Tongue (tissue), 1 donor: ENCODE measurements at regions not wholly inside any gene's neighbourhood (a gene's known extent, or its start where the extent isn't known, plus 50 kb on each side); places are given as distances from the start of the nearest gene placed in this dataset.
A peak's percentile ranks its signal among the peaks of the same experiment; 100 is the strongest.
"Not testable (repeated sequence)": the region's sequence is repeated elsewhere in the genome, so short reads cannot be mapped to it uniquely, and the experiment has no call there.

Experiments used
- DNase-seq: peaks from one replicate; pipeline ENCODE4 v3.0.0-alpha.2; 2015

DNA sequence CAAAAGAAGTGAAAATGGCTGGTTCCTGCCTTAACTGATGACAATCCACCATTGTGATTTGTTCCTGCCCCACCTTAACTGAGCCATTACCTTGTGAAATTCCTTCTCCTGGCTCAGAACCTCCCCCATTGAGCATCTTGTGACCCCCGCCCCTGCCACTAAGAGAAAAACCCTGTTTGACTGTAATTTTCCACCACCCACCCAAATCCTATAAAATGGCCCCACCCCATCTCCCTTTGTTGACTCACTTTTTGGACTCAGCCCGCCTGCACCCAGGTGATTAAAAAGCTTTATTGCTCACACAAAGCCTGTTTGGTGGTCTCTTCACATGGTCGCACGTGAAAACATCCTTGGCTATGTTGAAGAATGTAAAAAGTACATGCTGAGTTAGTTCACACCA, 197.6 kb upstream of the FBN2 start:
- DNase-seq = not testable (repeated sequence)

DNA sequence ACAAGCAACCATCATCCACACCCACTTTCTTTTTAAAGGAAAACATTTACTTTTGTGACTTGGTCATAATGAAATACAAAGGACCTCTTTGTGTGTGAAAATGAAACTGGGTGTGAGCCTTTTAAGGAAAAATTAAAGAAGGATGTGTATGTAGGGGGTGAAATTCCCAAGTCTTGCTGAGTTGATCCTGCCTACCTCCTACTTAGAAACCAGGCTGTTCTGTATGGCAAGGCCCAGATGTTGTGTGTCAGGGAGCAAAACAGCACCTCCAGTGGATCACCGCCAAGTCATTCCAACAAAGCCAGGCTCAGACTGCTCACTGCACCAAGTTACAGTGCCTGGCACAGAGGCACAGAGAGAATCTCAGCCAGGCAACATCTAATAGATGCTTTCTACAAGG, 198.5 kb upstream of the FBN2 start:
- DNase-seq = peak; percentile 44

DNA sequence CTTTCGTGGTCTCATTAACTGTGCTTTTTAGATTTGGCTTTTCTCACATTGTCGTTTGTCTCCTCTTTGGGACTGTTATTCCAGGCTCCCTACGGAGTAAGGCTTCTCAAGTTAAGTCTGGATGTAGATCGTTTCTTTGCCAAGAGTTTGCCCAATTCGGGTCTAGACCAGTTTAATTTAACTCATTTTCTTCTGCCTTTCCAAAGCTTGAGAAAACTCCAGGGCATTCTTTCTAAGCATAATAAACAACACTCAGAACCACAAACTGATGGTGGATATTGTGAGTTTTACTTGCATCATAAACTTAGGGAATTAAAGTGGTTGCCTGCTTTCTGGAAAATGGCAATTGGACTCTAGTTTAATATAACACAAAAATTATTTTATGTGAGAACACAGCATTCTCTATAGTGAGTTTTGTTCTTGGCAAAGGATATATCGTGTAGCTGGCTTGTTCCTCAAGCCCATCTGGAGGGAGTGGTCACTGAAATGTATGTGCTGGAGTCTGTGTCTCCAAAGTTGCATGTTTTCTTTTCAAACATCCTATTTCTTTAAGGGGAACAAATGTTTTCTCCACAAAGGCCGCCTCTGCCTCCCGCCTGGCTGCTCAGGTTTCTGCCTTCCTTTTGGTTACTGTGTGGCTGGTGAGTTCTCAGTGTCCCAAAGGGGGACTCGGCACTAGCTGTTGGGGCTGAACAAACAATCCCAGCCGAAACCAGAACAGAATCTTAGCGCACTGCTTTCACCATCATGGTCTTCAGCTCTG, 211.3 kb upstream of the FBN2 start:
- peak; percentile 70 for DNase-seq

DNA sequence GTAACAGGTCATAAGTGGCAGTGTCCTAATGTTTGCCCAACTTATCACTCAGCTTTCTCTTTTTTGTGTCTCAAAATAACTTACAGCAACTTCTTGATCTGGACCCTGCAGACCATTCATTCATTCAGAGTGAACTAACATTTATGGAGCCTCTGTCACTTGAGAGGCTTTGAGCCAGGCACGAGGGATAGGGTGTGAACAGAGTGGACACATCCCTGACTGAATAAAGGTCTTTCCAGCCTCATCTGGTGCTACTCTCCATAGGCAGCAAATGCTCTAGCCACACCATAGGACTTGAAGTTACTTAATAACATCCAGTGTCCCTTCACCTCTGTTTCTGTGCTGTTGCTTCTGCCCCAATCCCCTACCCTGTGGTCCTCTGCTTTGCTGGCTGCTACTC, 212.1 kb upstream of the FBN2 start:
- DNase-seq = no peak

DNA sequence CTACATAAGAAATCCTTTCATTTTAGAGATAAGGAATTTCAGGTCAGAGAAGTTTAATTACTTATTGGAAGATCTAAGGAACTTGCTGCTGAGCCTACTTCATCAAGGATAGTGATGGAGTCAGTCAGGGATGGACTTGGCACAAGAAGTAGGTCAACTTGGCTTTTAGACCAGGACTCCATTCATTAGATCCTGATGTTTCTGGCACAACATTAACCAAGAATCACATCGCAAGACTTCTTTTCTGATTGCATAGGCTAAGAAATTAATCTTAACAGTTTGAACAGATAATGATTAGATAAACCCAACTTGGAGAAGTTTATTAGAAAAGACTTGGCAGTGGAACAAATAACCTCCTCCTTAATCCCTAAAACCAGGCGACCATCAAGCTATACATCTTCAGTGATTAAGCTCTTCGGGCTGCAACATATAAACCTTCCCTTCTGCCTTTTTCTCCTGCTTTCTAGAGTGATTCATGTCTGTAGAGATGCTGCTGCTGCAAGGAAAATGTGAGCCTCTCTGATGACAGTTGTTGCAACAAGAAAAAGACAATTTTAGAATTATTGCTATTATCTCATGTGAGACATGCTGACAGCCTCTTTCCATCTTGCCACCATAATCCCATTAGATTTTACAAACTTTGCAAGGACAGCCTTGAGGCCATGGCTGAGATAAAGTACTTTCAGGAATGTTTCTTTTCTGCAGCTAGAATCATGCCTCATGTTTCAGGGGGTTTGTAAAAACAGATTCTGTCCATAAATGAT, 207.9 kb upstream of the SLC27A6 start:
- DNase-seq = no peak

DNA sequence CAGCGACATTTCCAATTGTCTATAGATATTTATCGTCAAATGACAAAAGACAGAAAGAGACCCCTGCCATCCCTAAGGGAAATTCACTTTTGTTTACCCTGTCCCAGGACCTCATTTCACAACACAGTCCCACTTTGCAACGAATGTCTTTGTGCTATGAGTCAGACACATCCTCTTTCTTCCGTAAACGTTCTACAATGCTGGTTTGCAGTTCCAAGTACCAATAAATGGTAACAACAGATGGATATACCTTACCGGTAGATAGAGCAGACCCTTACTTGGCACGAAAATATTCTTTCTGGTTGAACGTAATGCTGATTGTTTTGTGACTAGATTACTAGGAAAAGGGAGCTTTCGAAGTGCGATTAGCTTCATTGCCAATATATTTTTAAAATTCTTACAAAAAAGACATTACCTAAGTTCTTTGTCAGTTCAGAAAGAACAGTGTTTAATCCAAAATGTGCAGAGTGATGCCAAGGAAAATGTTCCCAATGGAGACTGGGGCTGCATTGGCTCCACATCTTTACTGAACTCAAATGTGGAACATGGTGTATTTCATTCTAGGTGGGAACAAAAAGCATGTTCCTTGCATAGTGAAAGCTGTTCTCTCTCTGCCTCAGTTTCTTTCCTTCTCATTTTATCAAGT, 202.5 kb upstream of the SLC27A6 start:
- peak; percentile 62 for DNase-seq

DNA sequence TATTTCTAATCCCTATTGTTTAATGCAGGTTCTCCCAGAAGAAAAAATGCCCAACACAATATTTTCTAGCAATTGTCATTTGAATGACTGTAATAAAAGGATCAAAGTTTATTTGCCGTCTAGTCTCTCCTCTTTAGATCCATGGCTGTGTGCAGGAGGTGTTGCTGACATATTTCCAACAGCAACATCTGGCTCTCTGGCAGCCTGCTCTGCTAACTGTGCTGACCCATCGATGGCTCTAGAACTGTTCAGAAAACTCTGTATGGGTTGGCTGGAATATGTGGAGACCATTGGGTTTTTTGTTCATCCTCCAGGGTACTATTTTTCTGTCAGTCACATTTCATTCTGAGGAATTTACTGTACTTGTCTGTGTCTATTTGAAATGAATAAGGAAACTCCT, 202.0 kb upstream of the SLC27A6 start:
- DNase-seq = peak; percentile 78

DNA sequence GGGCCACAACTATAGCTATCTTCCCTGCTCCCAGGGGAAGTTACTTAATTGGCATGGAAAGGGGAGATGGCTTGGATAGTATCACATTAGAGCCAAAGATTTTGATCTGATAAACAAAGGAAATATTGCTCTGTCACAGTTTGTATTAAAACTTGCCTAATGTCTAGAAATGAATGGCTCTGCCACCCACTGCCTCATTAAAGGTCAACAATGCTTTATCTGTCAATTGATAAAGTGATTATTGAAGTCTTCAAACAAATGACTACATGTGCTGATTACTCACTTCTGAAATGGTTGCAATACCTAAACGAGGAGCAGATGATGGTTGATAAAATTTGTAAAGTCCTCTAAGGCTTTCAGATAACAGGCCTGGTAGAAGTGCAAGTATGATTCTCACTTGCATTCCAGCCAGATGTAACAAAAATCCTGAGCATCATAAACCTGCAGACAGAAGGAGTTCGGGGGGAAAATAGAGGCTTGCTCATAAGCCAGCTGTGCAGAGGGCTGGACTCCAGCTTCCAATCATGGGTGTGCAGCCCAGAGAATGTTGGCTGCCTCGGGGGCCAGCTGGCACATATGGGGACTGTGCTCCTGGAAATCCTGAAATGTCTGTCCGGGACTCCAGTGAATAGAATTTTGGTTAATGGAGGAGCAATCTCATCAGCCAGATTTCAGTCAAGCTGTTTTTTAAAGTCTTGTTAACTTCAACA, 200.5 kb upstream of the SLC27A6 start:
- peak; percentile 85 for DNase-seq

DNA sequence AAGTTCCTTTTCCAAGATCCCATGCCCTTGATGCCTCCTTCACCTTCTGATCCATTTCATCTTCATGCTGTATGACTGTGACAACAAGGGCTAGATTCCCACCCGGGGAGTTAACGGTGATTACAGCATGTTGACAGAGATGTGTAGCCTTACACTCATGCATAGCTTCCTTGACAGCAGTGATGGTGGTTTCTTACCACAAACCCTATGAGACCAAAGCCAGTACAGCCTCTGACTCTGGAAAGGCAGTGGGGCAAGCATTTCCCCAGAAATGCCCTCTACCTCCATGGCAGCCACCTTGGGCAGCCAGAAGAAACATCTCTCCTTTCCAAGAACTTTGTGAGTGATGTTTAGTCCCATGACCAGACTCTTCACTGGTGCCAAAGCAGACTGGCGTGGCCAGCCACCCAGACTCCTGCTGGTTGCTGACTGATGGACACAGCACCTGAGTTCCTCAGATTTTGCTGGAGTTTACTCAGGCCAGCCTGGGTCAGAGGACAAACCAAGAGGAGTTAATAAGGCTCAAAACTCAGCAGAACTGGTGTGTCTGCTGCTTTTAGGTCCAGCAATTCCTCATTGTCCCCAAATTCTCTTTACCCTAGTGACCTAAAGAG, 199.7 kb upstream of the SLC27A6 start:
- DNase-seq = no peak

DNA sequence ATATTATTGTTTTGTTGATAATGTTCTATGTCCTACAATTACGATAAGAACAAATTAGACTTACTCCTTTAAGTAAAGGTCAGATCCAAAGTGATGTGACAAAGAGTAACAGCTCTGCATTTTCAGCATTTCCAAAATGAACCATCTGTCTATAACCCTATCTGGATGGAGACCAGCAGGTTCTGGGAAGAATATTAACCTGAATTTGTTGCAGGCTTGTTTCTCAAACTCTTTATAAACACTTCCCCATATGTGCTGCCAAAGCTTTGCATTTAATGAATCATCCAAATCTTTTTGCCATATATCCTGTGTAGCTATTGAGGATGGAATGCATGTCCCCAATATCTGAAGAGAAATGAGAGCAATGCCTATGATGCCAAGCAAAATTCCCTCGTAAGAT, 198.9 kb upstream of the SLC27A6 start:
- peak; percentile 50 for DNase-seq

DNA sequence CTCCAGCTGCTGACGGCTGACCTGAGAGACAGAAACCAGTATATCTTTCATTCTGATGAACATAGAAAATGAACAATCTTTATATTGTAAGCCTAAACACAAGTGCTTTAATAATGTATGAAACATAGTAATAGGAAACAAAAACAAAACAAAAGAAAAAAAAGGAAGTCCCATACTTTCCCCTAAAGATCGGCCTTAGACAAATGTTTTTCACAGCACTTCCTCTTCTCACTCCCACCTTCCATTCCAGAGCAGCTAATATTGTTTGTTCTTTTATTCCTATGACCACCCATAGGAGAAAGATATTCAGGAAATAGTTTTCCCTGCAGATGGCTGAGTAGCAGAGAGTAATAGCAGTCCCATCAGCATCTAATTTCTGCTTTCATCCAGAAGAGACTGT, 194.4 kb upstream of the SLC27A6 start:
- DNase-seq = no peak

DNA sequence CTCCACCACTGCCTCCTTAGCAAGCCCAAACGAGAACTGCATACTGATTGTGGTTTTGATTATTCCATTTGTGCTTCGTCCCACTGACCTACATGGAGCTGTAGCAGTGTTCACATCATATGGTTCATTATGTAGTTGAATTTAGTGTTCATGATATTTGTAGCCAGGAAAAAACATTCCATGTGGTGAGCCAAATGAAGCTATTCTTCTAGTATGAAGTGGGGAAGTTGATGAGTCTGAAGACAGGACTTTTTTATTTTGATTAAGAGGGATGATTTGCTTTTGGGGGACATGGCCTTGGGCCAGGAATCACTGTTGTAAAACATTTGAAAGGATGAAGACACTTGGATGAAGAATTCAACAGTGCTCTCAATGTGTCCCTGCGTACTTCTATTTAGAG, 192.9 kb upstream of the SLC27A6 start:
- peak; percentile 63 for DNase-seq

DNA sequence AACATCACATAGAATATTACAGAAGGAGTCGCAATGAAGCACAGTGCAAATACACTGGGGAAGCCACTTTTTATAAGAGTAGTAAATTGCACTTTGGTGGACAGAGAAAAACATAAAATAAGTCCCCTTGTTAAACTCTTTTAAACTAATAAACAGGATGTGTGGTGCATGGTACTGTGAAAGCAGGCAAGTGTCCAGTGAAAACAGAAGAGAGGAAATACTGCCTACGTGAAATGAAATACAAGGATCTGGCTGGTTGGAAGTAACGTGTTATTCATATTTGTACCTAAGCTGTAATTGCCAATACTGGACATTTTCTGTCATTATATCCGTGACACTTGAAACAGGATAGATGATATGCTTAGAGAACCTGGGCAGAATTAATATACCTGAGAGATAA, 191.9 kb upstream of the SLC27A6 start:
- DNase-seq = no peak

DNA sequence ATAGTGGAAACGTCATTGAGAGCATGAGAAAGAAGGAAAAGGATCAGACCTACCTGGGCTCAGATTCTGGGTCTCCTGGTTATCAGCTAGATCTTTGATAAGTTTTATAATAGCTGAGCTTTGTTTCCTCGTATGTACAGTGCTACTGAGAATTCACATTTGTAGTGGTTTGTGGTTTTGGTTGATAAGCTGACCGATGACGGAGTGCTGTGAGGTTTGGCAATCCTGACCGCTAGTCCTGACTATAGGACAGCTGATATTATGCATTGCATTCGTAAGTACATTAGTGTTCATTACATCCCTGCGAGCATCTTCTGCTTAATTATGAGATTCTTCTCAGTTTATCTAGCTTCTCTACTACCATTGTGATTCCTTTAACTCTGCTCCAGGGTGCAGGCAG, 190.7 kb upstream of the SLC27A6 start:
- DNase-seq = no peak

DNA sequence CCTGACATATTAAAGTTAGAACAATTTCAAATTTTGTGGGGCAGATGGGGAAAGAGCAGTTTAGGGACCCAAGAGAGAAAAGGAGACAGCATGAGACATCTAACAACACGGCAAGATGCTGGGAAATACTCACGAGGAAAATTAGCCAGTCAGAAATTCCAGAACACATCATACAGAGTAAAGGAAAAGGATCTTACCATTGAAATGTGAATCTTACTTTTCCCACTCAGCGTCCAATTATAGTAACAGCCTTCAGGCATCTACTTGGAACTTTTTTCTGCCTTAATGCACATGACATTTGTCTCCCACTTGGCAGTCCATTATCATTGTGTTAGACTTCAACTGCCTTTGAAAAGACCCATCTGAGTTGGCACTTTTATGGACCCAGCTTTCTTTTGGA, 189.7 kb upstream of the SLC27A6 start:
- DNase-seq = no peak

DNA sequence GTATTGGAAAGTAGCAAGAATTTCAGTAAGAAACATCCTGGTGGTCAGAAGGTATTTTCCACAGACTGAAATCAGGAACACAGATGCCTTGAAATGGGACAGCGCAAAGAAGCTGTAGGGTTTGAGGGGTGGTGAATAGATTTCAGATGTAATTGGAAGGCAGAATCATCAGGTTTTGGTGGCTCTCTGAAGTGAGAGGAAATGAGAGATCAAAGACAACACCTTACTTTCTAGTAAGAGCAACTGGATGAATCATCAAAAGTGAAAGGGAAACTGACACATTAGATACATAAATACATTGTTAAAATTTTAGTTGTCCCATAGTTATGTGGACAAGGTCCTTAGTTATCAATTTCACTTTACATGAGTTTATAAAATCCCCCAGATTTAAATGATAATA, 188.2 kb upstream of the SLC27A6 start:
- DNase-seq = no peak

DNA sequence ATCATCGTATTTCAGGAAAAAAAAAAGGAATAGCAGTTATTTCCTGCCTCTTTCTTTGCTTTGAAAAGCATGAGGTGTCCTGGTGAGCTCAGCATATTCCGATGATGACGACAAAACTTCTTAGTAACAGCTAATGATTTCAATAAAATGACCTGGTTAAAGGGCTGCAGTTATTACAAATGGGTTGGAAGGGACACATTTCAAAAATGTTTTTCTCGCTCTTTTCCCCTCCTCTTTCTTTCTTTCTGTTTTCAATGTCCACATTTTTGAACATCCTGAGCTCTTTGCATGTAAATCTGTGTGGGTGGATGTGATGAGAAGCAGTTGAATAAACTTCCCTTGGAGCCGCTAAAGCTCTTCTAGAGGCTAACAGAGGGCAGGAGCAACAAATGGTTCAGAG, 186.8 kb upstream of the SLC27A6 start:
- DNase-seq = no peak

DNA sequence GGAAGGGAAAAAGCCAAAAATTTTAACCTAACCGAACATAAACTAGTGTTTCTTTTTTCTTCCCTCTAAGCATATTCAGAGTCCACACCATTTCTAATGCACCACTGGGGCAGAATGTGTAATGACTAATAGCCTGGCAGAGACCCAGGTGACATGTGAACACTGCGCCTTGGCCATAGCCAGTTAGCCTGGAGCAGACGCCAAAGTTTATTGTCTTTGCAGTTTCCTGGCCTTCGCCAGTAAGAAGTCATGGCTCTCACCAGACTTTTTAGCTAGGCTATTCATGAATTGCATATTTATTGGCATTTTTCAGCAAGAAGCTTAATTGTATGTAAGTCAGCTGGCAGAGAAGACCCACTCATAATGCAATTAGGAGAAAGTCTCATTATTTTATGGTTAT, 182.8 kb upstream of the SLC27A6 start:
- peak; percentile 75 for DNase-seq

DNA sequence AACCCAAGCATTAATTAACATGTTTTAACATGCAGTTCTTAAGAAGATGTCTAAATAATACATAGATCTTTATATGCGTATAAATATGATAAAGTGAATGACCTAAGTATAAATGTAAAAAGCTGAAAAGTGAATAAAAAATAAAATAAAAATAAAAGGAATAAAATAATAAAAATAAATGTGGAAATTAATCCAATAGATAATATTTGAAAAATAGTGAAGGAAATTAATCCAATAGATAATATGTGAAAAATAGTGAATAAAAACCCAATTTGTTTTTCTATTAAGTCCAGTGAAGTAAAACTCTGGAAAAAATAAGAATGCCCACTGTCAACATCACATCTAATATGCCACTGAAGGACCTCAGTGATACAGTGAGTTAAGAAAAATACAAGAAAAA, 180.6 kb upstream of the SLC27A6 start:
- DNase-seq = no peak

DNA sequence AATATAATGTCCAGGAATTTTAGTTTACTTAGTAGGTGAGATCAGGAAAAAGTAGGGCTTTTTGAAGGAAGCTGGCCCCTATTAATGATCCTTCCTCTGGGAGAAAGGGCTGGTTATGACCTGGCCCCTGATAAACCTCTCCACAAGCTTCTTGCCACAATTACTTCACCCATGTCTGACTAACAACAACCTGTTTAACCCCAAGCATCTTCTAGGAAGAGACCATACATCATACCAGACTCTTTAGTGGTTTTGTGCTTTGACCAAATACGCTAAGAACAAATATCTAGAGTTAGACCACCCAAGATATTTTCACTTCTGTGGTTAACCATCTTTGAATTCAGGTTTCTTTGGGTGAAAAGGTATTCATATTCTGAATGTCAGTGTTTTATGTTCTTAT, 174.0 kb upstream of the SLC27A6 start:
- DNase-seq = no peak

DNA sequence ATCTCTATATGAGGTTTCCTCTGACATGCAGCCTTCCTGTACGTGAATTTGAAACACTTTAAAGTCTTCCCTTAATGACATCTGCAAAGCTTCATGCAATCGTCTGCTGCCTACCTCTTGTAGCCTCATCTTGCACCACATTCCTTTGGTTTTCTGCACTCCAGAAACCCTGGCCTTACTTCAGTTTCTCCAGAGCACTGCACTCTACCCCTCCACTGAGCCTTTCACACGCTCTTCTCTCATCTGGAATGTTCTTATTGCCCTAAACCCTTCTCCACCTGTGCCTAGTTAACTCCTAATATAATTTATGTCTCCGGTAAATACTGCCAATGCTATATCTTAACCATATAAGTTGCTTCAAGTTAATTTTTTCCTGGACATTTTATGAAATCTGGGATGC, 168.8 kb upstream of the SLC27A6 start:
- no peak for DNase-seq

DNA sequence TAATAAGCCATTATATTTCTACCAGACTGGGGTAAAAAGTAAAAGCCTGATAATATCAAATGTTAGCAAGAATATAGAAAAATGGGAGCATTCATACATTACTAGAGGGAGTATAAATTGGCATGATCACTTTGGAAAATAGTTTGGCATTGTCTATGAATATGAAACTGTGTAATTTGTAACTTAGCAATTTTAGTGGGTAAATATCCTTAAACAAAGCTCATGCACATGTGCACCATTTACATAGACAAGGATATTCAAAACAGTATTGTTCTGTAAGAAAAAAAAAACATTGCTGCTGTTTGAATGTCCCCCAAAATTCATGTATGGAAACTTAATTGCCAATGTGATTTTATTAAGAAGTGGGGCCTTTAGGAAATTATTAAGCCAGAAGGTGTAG, 166.4 kb upstream of the SLC27A6 start:
- DNase-seq = no peak
